HCT116 (cell line): ENCODE measurements at regions not wholly inside any gene's neighbourhood (a gene's known extent, or its start where the extent isn't known, plus 50 kb on each side); places are given as distances from the start of the nearest gene placed in this dataset.
A peak's percentile ranks its signal among the peaks of the same experiment; 100 is the strongest.

ENCODE experiments used
- ATAC-seq: fragments of 200-7000 bp; cut with Tn5 transposase; 2 replicates; pipeline ENCODE4 v1.9.1; 2020; ENCODE audit warnings: mild to moderate bottlenecking, moderate library complexity
- BruUV-seq: library from RNA; stranded (reverse); fragments of 400-500 nt; replicated peaks from 2 replicates; lab custom pipeline; 2021; lab: Mats Ljungman, UMichigan
- CTCF ChIA-PET: fragments of 300-600 bp; sonication (Branson Sonifier 250); formaldehyde crosslinking; loops from one replicate; lab custom pipeline; 2021; ENCODE audit warnings: antibody characterized with exemption; lab: Charles Lee
- POLR2A ChIA-PET: fragments of 300-600, 350-600 bp; sonication (Branson Sonifier 250); formaldehyde crosslinking; loops from one replicate; lab custom pipeline; 2021; ENCODE audit warnings: antibody characterized with exemption; lab: Charles Lee
- RAD21 ChIA-PET, 2 experiments: fragments of 300-600 bp; sonication (Branson Sonifier 250); formaldehyde crosslinking; loops; one replicate each; lab custom pipeline; 2023; ENCODE audit warnings: low total read pairs in 2 of 2; ENCODE audit not compliant: uncharacterized antibody in 2 of 2, unreplicated experiment in 2 of 2, low non-redundant PET in 1 of 2; lab: Charles Lee
- DNase-seq: peaks from one replicate; pipeline ENCODE4 v3.0.0-alpha.2; 2010; ENCODE audit warnings: low read depth, low spot score
- H2AFZ ChIP-seq: fragments of 200-600 bp; shearing (Covaris generic), sonication (generic); 2 replicates; pipeline ENCODE4 v1.6.1; 2017; ENCODE audit warnings: low read depth, mixed run types, mixed read lengths, antibody characterized with exemption, low read length; ENCODE audit not compliant: poor library complexity, severe bottlenecking
- H3K27ac ChIP-seq: 2 replicates; pipeline ENCODE4 v1.5.1; 2012; ENCODE audit warnings: low read depth, low read length
- H3K27me3 ChIP-seq: fragments of 200-600 bp; sonication (generic); 2 replicates; pipeline ENCODE4 v1.6.1; 2016; ENCODE audit warnings: mixed run types, low read length, mixed read lengths; ENCODE audit not compliant: insufficient read depth
- H3K36me3 ChIP-seq, 2 experiments: fragments of 200-500 bp in 1 of 2; fragments of 200-600 bp in 1 of 2; sonication (Bioruptor generic) in 1 of 2; sonication (generic) in 1 of 2; 2 replicates each; pipeline versions ENCODE4 v1.5.1 to v1.6.1; 2014 to 2016; ENCODE audit warnings: low read length in 2 of 2, inconsistent platforms in 1 of 2, mixed read lengths in 1 of 2, mixed run types in 1 of 2; ENCODE audit not compliant: insufficient read depth in 2 of 2, control insufficient read depth in 1 of 2
- H3K4me1 ChIP-seq, 2 experiments: fragments of 200-600 bp in 1 of 2; sonication (generic) in 1 of 2; 2 replicates each; pipeline versions ENCODE4 v1.5.1 to v1.6.1; 2012 to 2017; ENCODE audit warnings: low read length in 2 of 2, inconsistent platforms in 1 of 2, mild to moderate bottlenecking in 1 of 2, mixed read lengths in 1 of 2, mixed run types in 1 of 2, moderate library complexity in 1 of 2; ENCODE audit not compliant: insufficient read depth in 2 of 2, control insufficient read depth in 1 of 2
- H3K4me2 ChIP-seq: fragments of 200-600 bp; sonication (generic); 2 replicates; pipeline ENCODE4 v1.6.1; 2017; ENCODE audit warnings: mixed run types, low read length, mixed read lengths
- H3K4me3 ChIP-seq, 2 experiments: fragments of 200-600 bp in 1 of 2; sonication (generic) in 1 of 2; replicated peaks in 1 of 2; 2 replicates each; pipeline ENCODE4 v1.5.1; 2011 to 2016; ENCODE audit warnings: low read length in 2 of 2, control low read depth in 1 of 2, low read depth in 1 of 2, mild to moderate bottlenecking in 1 of 2, mixed read lengths in 1 of 2, mixed run types in 1 of 2
- H3K79me2 ChIP-seq: fragments of 200-600 bp; sonication (generic); 2 replicates; pipeline ENCODE4 v1.6.1; 2017; ENCODE audit warnings: mild to moderate bottlenecking, mixed run types, low read length, moderate library complexity, mixed read lengths; ENCODE audit not compliant: insufficient read depth
- H3K9ac ChIP-seq: fragments of 200-600 bp; sonication (generic); 2 replicates; pipeline ENCODE4 v1.6.1; 2016; ENCODE audit warnings: low read length, mixed read lengths
- H3K9me2 ChIP-seq: fragments of 200-600 bp; sonication (generic), shearing (Covaris generic); 2 replicates; pipeline ENCODE4 v1.6.1; 2017; ENCODE audit warnings: mixed run types, mild to moderate bottlenecking, moderate library complexity; ENCODE audit not compliant: insufficient read depth
- H3K9me3 ChIP-seq, 2 experiments: fragments of 200-500 bp in 1 of 2; fragments of 200-600 bp in 1 of 2; sonication (Bioruptor generic) in 1 of 2; sonication (generic) in 1 of 2; 2 replicates each; pipeline ENCODE4 v1.6.1; 2014 to 2017; ENCODE audit warnings: low read length in 2 of 2, mixed read lengths in 2 of 2, inconsistent platforms in 1 of 2, low read depth in 1 of 2, mild to moderate bottlenecking in 1 of 2, mixed run types in 1 of 2, moderate library complexity in 1 of 2; ENCODE audit not compliant: control insufficient read depth in 1 of 2, insufficient read depth in 1 of 2
- H4K20me1 ChIP-seq: fragments of 200-600 bp; sonication (generic), shearing (Covaris generic); 2 replicates; pipeline ENCODE4 v1.6.1; 2017; ENCODE audit warnings: mixed run types, mild to moderate bottlenecking, moderate library complexity; ENCODE audit not compliant: insufficient read depth
- CBX3 ChIP-seq: IDR thresholded peaks from 2 replicates; pipeline ENCODE4 v1.6.1; 2012; ENCODE audit warnings: low read depth
- EGR1 ChIP-seq: IDR thresholded peaks from 2 replicates; pipeline ENCODE4 v1.6.1; 2012; ENCODE audit warnings: low read depth
- FOSL1 ChIP-seq: IDR thresholded peaks from 2 replicates; pipeline ENCODE4 v1.6.1; 2012; ENCODE audit warnings: low read depth
- JUND ChIP-seq: IDR thresholded peaks from 2 replicates; pipeline ENCODE4 v1.6.1; 2012
- SP1 ChIP-seq: IDR thresholded peaks from 2 replicates; pipeline ENCODE4 v1.6.1; 2012; ENCODE audit warnings: low read depth
- YY1 ChIP-seq: IDR thresholded peaks from 2 replicates; pipeline ENCODE4 v1.6.1; 2011; ENCODE audit warnings: low read length, low read depth, moderate library complexity, mild to moderate bottlenecking; ENCODE audit not compliant: insufficient replicate concordance; ENCODE audit errors: extremely low read depth
- ZNF274 ChIP-seq: fragments of 200-500 bp; sonication (Bioruptor generic); IDR thresholded peaks from 2 replicates; pipeline ENCODE4 v1.6.1; 2014; ENCODE audit warnings: mild to moderate bottlenecking, low read depth, low read length, inconsistent platforms
- intact Hi-C: fragments of 100-400 bp; cut with micrococcal nuclease; formaldehyde crosslinking; loops from 2 replicates; pipeline ENCODE4 v1.10.0; 2022

- Histone ChIP-seq H3K4me3 (no peak overlapping the region), H4K20me1 (no peaks in the 10 kb centered on the region), H2AFZ (no peak overlapping the region), H3K27me3 (no peaks in the 10 kb centered on the region), H3K9ac (no peak overlapping the region), H3K36me3 (no peaks in the 10 kb centered on the region), H3K27ac (no peak overlapping the region), H3K9me3 (no peaks in the 10 kb centered on the region), H3K9me2 (no peaks in the 10 kb centered on the region), H3K4me2 (peak overlapping the region; percentile 13; the same call in 1 of the 2 replicates), H3K79me2 (no peaks in the 10 kb centered on the region), H3K4me1 (peaks cover 11 to 12% of the 10 kb centered on the region in 2 experiments; a peak in 3 of 4 replicates)
- no peak for DNase-seq
- CTCF ChIA-PET: no interaction called here
- ATAC-seq: peak; percentile 50
- TF ChIP-seq YY1 (no peak), FOSL1 (peak; percentile 50; the same call in 1 of the 2 replicates), JUND (peak; percentile 51), SP1 (peak; percentile 19; the same call in 1 of the 2 replicates)
- intact Hi-C loops: no loop called here
- POLR2A ChIA-PET: no interaction called here
- RAD21 ChIA-PET: no interaction called here
- no TSS peak for BruUV-seq
Measured at GRCh38 chr5:112479418-112479817, 60.3 kb upstream of the EPB41L4A start.

GRCh38 chr5:112480501-112480900 is 61.4 kb upstream of the EPB41L4A start:
- H3K27ac ChIP-seq: no peak overlapping the region
- H3K4me1 ChIP-seq: peaks cover 11 to 12% of the 10 kb centered on the region in 2 experiments; a peak in 3 of 4 replicates
- BruUV-seq: no TSS peak
- H3K9me3 ChIP-seq: no peaks in the 10 kb centered on the region
- TF ChIP-seq EGR1 (no peak), ZNF274 (no peak), SP1 (no peak), CBX3 (no peak), YY1 (no peak)
- ChIA-PET RAD21 (no interaction called here), CTCF (no interaction called here), POLR2A (no interaction called here)
- no peak overlapping the region for H3K4me3 ChIP-seq
- no peak for DNase-seq
- no peak overlapping the region for H3K4me2 ChIP-seq
- intact Hi-C loops: no loop called here
- no peaks in the 10 kb centered on the region for H3K9me2 ChIP-seq
- H2AFZ ChIP-seq: no peak overlapping the region
- no peaks in the 10 kb centered on the region for H3K79me2 ChIP-seq
- no peaks in the 10 kb centered on the region for H3K27me3 ChIP-seq
- no peaks in the 10 kb centered on the region for H4K20me1 ChIP-seq
- no peak for ATAC-seq
- no peaks in the 10 kb centered on the region for H3K36me3 ChIP-seq
- no peak overlapping the region for H3K9ac ChIP-seq
